RWPE1 (cell line): ENCODE measurements at regions not wholly inside any gene's neighbourhood (a gene's known extent, or its start where the extent isn't known, plus 50 kb on each side); places are given as distances from the start of the nearest gene placed in this dataset.

Experiments used
- CTCF ChIA-PET: fragments of 350-600 bp; sonication (Branson Sonifier 250); formaldehyde crosslinking; extraction: SDS; loops from one replicate; lab custom pipeline; 2021; lab: Yijun Ruan, JAX
- POLR2A ChIA-PET: fragments of 400-600 bp; formaldehyde crosslinking; extraction: SDS; loops from one replicate; lab custom pipeline; 2020; ENCODE audit warnings: antibody characterized with exemption; ENCODE audit not compliant: low non-redundant PET; lab: Yijun Ruan, JAX
- DNase-seq: peaks from one replicate; pipeline ENCODE4 v3.0.0; 2012; ENCODE audit warnings: low spot score
- H3K27ac ChIP-seq: fragments of 450-650 bp; 2 replicates; pipeline ENCODE4 v1.5.1; 2017
- CTCF ChIP-seq: fragments of 450-650 bp; conservative IDR thresholded peaks from 2 replicates; pipeline ENCODE4 v1.5.1; 2017; ENCODE audit warnings: low read depth, mild to moderate bottlenecking

- ChIA-PET CTCF (no interaction called here), POLR2A (no interaction called here)
Measured at GRCh38 chr13:47478985-47479384, 522.1 kb downstream of the SUCLA2 start.

GRCh38 chr13:47475441-47475948 is 525.6 kb downstream of the SUCLA2 start:
- POLR2A ChIA-PET: no interaction called here
- no peak overlapping the region for H3K27ac ChIP-seq
- no peak for DNase-seq
- no peak for TF ChIP-seq CTCF
- CTCF ChIA-PET: interaction anchor here (0.6 kb wide), 1 partner anchor 91 kb away, joined by 9 read pairs; no protein-coding TSS in a partner anchor

More at GRCh38 chr13:47478985-47479384, 522.1 kb downstream of the SUCLA2 start:
- no peak overlapping the region for H3K27ac ChIP-seq
- no peak for DNase-seq
- TF ChIP-seq CTCF: no peak

GRCh38 chr13:47474839-47475238 is 526.2 kb downstream of the SUCLA2 start:
- no peak for TF ChIP-seq CTCF
- ChIA-PET POLR2A (no interaction called here), CTCF (no interaction called here)
- DNase-seq: no peak
- no peak overlapping the region for H3K27ac ChIP-seq

- DNase-seq: no peak
- TF ChIP-seq CTCF: no peak
- no peak overlapping the region for H3K27ac ChIP-seq
- ChIA-PET POLR2A (no interaction called here), CTCF (no interaction called here)
Measured at GRCh38 chr13:47474326-47474725, 526.7 kb downstream of the SUCLA2 start.

- no peak for DNase-seq
- TF ChIP-seq CTCF: no peak
- CTCF ChIA-PET: no interaction called here
- H3K27ac ChIP-seq: no peak overlapping the region
- POLR2A ChIA-PET: no interaction called here
Measured at GRCh38 chr13:47472516-47472915, 528.6 kb downstream of the SUCLA2 start.

- H3K27ac ChIP-seq: no peak overlapping the region
- CTCF ChIA-PET: no interaction called here
- POLR2A ChIA-PET: no interaction called here
- TF ChIP-seq CTCF: no peak
- no peak for DNase-seq
Measured at GRCh38 chr13:47463726-47464125, 537.3 kb downstream of the SUCLA2 start.
